ENCODE measurements at regions not wholly inside any gene's neighbourhood (a gene's known extent, or its start where the extent isn't known, plus 50 kb on each side); places are given as distances from the start of the nearest gene placed in this dataset.
"Not testable (repeated sequence)": the region's sequence is repeated elsewhere in the genome, so short reads cannot be mapped to it uniquely, and the experiment has no call there.

GRCh38 chr2:62605471-62605870 is 99.5 kb upstream of the TMEM17 start:
- TF ChIP-seq CTCF (IDR thresholded peaks at IDR 0.05; ENCODE audit: low read length); EZH2 (optimal IDR thresholded peaks at IDR 0.05; ENCODE audit: low read depth, low read length): not testable (repeated sequence)

Measured in MM.1S (cell line).